ENCODE measurements at regions not wholly inside any gene's neighbourhood (a gene's known extent, or its start where the extent isn't known, plus 50 kb on each side); places are given as distances from the start of the nearest gene placed in this dataset.

DNA sequence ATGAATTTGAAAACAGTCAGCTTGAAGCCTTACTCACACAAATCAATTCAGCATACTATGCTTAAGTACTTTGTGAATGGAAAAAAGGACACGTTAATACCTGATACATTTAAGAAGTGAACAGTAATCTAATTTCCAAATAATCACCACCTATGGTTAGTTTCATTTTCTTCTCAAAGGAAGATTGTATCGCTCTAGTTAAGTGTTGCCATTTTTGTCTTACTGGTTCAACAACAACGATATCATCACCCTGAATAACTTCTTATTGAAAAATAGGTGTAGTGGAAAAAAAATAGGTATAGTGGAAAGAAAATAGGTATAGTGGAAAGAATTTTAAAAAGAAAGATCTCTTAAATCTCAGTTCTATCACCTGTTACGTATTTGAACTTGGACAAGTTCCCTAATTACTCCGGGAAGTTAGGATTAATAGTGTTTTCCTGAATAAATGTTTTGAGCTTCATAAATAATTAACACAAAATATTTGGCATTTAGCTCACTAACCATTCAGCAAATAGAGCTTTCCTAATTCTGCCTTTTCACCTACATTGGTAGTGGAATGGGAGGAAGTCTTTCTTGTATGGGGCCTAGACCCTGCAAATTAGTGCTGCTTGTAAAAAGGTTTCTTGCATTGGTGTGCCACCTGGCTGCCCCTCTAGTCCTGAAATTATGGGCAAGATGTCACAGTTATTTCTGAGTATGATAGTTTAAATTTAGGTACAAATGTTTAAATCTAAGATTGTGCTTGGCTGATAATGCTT is 502.6 kb upstream of the NMUR2 start:
- TF ChIP-seq BRCA1 (IDR thresholded peaks at IDR 0.05; ENCODE audit: low read depth, low read length) (no peak), CREB1 (IDR thresholded peaks at IDR 0.05; ENCODE audit: low read depth) (no peak), EGR1 (IDR thresholded peaks at IDR 0.05; ENCODE audit: borderline replicate concordance in 1 of 2, low read depth in 2 of 2, low read length in 2 of 2) (no peak), RCOR1 (conservative IDR thresholded peaks at IDR 0.05; ENCODE audit: low read depth, low read length) (no peak), CTCF (IDR thresholded peaks at IDR 0.05 in 2 of 3, conservative IDR thresholded peaks at IDR 0.05 in 1 of 3; ENCODE audit: control insufficient read depth in 2 of 3, extremely low read depth in 1 of 3, insufficient read depth in 1 of 3, low read depth in 3 of 3, low read length in 3 of 3) (no peak), EP300 (IDR thresholded peaks at IDR 0.05; ENCODE audit: borderline replicate concordance in 1 of 2, control insufficient read depth in 1 of 2, low read depth in 2 of 2, low read length in 2 of 2) (no peak), HDAC6 (IDR thresholded peaks at IDR 0.05; ENCODE audit: unreplicated experiment) (no peak)
